ENCODE measurements at regions not wholly inside any gene's neighbourhood (a gene's known extent, or its start where the extent isn't known, plus 50 kb on each side); places are given as distances from the start of the nearest gene placed in this dataset.

GRCh38 chr3:152185891-152186630 is 82.7 kb upstream of the MBNL1 start:
- TF ChIP-seq, protein P1, sequence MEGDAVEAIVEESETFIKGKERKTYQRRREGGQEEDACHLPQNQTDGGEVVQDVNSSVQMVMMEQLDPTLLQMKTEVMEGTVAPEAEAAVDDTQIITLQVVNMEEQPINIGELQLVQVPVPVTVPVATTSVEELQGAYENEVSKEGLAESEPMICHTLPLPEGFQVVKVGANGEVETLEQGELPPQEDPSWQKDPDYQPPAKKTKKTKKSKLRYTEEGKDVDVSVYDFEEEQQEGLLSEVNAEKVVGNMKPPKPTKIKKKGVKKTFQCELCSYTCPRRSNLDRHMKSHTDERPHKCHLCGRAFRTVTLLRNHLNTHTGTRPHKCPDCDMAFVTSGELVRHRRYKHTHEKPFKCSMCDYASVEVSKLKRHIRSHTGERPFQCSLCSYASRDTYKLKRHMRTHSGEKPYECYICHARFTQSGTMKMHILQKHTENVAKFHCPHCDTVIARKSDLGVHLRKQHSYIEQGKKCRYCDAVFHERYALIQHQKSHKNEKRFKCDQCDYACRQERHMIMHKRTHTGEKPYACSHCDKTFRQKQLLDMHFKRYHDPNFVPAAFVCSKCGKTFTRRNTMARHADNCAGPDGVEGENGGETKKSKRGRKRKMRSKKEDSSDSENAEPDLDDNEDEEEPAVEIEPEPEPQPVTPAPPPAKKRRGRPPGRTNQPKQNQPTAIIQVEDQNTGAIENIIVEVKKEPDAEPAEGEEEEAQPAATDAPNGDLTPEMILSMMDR (IDR thresholded peaks at IDR 0.05), result no peak
- TF ChIP-seq EP300 (IDR thresholded peaks at IDR 0.05), result no peak
- TF ChIP-seq POLR2A (IDR thresholded peaks at IDR 0.05), result no peak
